MCF 10A (cell line): ENCODE measurements at regions not wholly inside any gene's neighbourhood (a gene's known extent, or its start where the extent isn't known, plus 50 kb on each side); places are given as distances from the start of the nearest gene placed in this dataset.

Experiments
- BruUV-seq: library from RNA; stranded (reverse); fragments of 400-500 nt; replicated peaks from 2 replicates; lab custom pipeline; 2021; lab: Mats Ljungman, UMichigan
- CTCF ChIA-PET: fragments of 300-600 bp; sonication (Branson Sonifier 250); formaldehyde crosslinking; extraction: SDS; loops from one replicate; lab custom pipeline; 2021; ENCODE audit warnings: antibody characterized with exemption, inconsistent platforms; lab: Yijun Ruan, JAX
- POLR2A ChIA-PET: fragments of 300-600, 350-650 bp; sonication (Branson Sonifier 250); formaldehyde crosslinking; extraction: SDS; loops from one replicate; lab custom pipeline; 2020; ENCODE audit warnings: antibody characterized with exemption, inconsistent platforms; lab: Yijun Ruan, JAX
- DNase-seq: peaks from one replicate; pipeline ENCODE4 v3.0.0-alpha.2; 2018; ENCODE audit not compliant: unreplicated experiment
- H3K27ac Mint-ChIP-seq: one replicate; pipeline ENCODE4 v1.8.0; 2022; ENCODE audit warnings: mild to moderate bottlenecking, low read depth, mixed read lengths; ENCODE audit not compliant: unreplicated experiment
- H3K27me3 Mint-ChIP-seq: one replicate; pipeline ENCODE4 v1.8.0; 2022; ENCODE audit warnings: mixed read lengths; ENCODE audit not compliant: insufficient read depth, unreplicated experiment
- H3K36me3 Mint-ChIP-seq: one replicate; pipeline ENCODE4 v1.8.0; 2022; ENCODE audit warnings: mild to moderate bottlenecking, moderate library complexity, mixed read lengths; ENCODE audit not compliant: insufficient read depth, unreplicated experiment
- H3K4me1 Mint-ChIP-seq: one replicate; pipeline ENCODE4 v1.8.0; 2022; ENCODE audit warnings: mixed read lengths; ENCODE audit not compliant: insufficient read depth, unreplicated experiment
- H3K4me3 Mint-ChIP-seq: one replicate; pipeline ENCODE4 v1.8.0; 2022; ENCODE audit warnings: mild to moderate bottlenecking, moderate library complexity, mixed read lengths; ENCODE audit not compliant: unreplicated experiment
- H3K9me3 Mint-ChIP-seq: one replicate; pipeline ENCODE4 v1.8.0; 2022; ENCODE audit warnings: mixed read lengths; ENCODE audit not compliant: unreplicated experiment
- CTCF ChIP-seq: fragments of 200-600 bp; IDR thresholded peaks from one replicate; pipeline ENCODE4 v1.8.0; 2022; ENCODE audit warnings: antibody characterized with exemption, mild to moderate bottlenecking; ENCODE audit not compliant: unreplicated experiment
- intact Hi-C: fragments of 100-400 bp; cut with micrococcal nuclease; formaldehyde crosslinking; loops from 2 replicates; pipeline ENCODE4 v1.14.1; 2022

GRCh38 chr1:192057766-192058165 is 100.5 kb upstream of the RGS18 start:
- H3K27ac Mint-ChIP-seq, result no peak overlapping the region
- ChIA-PET POLR2A (interaction anchor here (0.6 kb wide), 1 partner anchor 187 kb away, joined by 3 read pairs; no protein-coding TSS in a partner anchor), CTCF (no interaction called here)
- no peak for TF ChIP-seq CTCF
- H3K27me3 Mint-ChIP-seq, result no peaks in the 10 kb centered on the region
- no peaks in the 10 kb centered on the region for H3K36me3 Mint-ChIP-seq
- no peak overlapping the region for H3K4me3 Mint-ChIP-seq
- DNase-seq, result no peak
- intact Hi-C loops, result no loop called here
- H3K9me3 Mint-ChIP-seq, result no peaks in the 10 kb centered on the region
- H3K4me1 Mint-ChIP-seq, result peaks cover 4% of the 10 kb centered on the region
- no TSS peak for BruUV-seq

- BruUV-seq, result no TSS peak
- no peak overlapping the region for H3K4me3 Mint-ChIP-seq
- CTCF ChIA-PET, result interaction anchor here (0.5 to 0.6 kb wide), 2 partner anchors 1261 to 1383 kb away, joined by 3 read pairs; no protein-coding TSS in a partner anchor
- intact Hi-C loops, result no loop called here
- no peak overlapping the region for H3K27ac Mint-ChIP-seq
- H3K27me3 Mint-ChIP-seq, result no peaks in the 10 kb centered on the region
- POLR2A ChIA-PET, result no interaction called here
- H3K9me3 Mint-ChIP-seq, result no peaks in the 10 kb centered on the region
- peaks cover 4% of the 10 kb centered on the region for H3K4me1 Mint-ChIP-seq
- H3K36me3 Mint-ChIP-seq, result no peaks in the 10 kb centered on the region
- no peak for DNase-seq
- no peak for TF ChIP-seq CTCF
Observed at GRCh38 chr1:192059407-192059806, 98.9 kb upstream of the RGS18 start.

- H3K27ac Mint-ChIP-seq, result no peak overlapping the region
- POLR2A ChIA-PET, result interaction anchor here (1.1 kb wide), 1 partner anchor 40 kb away, joined by 3 read pairs; no protein-coding TSS in a partner anchor
- no peak for TF ChIP-seq CTCF
- no peaks in the 10 kb centered on the region for H3K9me3 Mint-ChIP-seq
- H3K4me3 Mint-ChIP-seq, result no peak overlapping the region
- BruUV-seq, result no TSS peak
- H3K36me3 Mint-ChIP-seq, result no peaks in the 10 kb centered on the region
- intact Hi-C loops, result no loop called here
- no peak for DNase-seq
- H3K4me1 Mint-ChIP-seq, result peaks cover 4% of the 10 kb centered on the region
- CTCF ChIA-PET, result interaction anchor here (1.3 kb wide), 1 partner anchor 12 kb away, joined by 4 read pairs; no protein-coding TSS in a partner anchor
- no peaks in the 10 kb centered on the region for H3K27me3 Mint-ChIP-seq
Observed at GRCh38 chr1:192061556-192061955, 96.7 kb upstream of the RGS18 start.

- no TSS peak for BruUV-seq
Observed at GRCh38 chr1:192065087-192065486, 93.2 kb upstream of the RGS18 start.

More at GRCh38 chr1:192065087-192065486, 93.2 kb upstream of the RGS18 start:
- Mint-ChIP-seq H3K9me3 (no peaks in the 10 kb centered on the region), H3K27ac (no peak overlapping the region), H3K4me3 (no peak overlapping the region), H3K36me3 (no peaks in the 10 kb centered on the region), H3K4me1 (peaks cover 4% of the 10 kb centered on the region), H3K27me3 (no peaks in the 10 kb centered on the region)
- ChIA-PET POLR2A (no interaction called here), CTCF (interaction anchor here (0.6 kb wide), 1 partner anchor 104 kb away, joined by 4 read pairs; no protein-coding TSS in a partner anchor)
- DNase-seq, result no peak
- intact Hi-C loops, result no loop called here
- no peak for TF ChIP-seq CTCF
